ENCODE measurements at regions not wholly inside any gene's neighbourhood (a gene's known extent, or its start where the extent isn't known, plus 50 kb on each side); places are given as distances from the start of the nearest gene placed in this dataset.

DNA sequence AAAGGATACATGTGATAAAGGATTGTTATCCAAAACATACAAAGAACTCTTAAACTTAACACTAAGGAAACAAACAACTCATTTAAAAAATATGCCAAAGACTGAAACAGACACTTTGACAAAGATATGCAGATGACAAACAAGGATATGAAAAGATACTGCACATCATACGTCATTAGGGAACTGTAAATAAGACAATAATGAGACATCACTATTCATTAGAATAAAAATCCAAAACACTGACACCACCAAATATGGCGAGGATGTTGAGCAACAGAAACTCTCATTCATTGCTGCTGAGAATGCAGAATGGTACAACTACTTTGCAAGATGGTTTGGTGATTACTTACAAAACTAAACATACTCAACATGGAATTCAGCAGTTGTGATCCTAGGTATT, 156.5 kb upstream of the FOXA2 start:
- DNase-seq (no peak), ATAC-seq (ENCODE audit: poor library complexity) (no peak)
- H3K9me3 ChIP-seq (ENCODE audit: control insufficient read depth in 1 of 2, insufficient read depth in 1 of 2, low read length in 2 of 2) = no peaks in the 10 kb centered on the region
- no peaks in the 10 kb centered on the region for H3K27me3 ChIP-seq (ENCODE audit: control insufficient read depth in 1 of 2, insufficient read depth in 2 of 2, low read length in 2 of 2)
- no peaks in the 10 kb centered on the region for H3K4me1 ChIP-seq (ENCODE audit: insufficient read depth, low read length)
- Mint-ChIP-seq H3K4me3 (no peak overlapping the region), H3K27me3 (peaks cover 4% of the 10 kb centered on the region), H3K4me1 (ENCODE audit: low read depth) (no peaks in the 10 kb centered on the region), H3K27ac (no peak overlapping the region), H3K9me3 (no peaks in the 10 kb centered on the region), H3K36me3 (ENCODE audit: low read depth) (no peaks in the 10 kb centered on the region)
- no peaks in the 10 kb centered on the region for H3K36me3 ChIP-seq (ENCODE audit: insufficient read depth, low read length)
- intact Hi-C loops (cut with DNase I, micrococcal nuclease) = no loop called here
- no peak overlapping the region for H3K4me3 ChIP-seq (ENCODE audit: low read length)
- ChIA-PET POLR2A (no interaction called here), CTCF (no interaction called here)
- TF ChIP-seq, protein P1, sequence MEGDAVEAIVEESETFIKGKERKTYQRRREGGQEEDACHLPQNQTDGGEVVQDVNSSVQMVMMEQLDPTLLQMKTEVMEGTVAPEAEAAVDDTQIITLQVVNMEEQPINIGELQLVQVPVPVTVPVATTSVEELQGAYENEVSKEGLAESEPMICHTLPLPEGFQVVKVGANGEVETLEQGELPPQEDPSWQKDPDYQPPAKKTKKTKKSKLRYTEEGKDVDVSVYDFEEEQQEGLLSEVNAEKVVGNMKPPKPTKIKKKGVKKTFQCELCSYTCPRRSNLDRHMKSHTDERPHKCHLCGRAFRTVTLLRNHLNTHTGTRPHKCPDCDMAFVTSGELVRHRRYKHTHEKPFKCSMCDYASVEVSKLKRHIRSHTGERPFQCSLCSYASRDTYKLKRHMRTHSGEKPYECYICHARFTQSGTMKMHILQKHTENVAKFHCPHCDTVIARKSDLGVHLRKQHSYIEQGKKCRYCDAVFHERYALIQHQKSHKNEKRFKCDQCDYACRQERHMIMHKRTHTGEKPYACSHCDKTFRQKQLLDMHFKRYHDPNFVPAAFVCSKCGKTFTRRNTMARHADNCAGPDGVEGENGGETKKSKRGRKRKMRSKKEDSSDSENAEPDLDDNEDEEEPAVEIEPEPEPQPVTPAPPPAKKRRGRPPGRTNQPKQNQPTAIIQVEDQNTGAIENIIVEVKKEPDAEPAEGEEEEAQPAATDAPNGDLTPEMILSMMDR (IDR thresholded peaks at IDR 0.05) = no peak
- no peak overlapping the region for H3K27ac ChIP-seq (ENCODE audit: low read depth in 1 of 2, low read length in 2 of 2)

DNA sequence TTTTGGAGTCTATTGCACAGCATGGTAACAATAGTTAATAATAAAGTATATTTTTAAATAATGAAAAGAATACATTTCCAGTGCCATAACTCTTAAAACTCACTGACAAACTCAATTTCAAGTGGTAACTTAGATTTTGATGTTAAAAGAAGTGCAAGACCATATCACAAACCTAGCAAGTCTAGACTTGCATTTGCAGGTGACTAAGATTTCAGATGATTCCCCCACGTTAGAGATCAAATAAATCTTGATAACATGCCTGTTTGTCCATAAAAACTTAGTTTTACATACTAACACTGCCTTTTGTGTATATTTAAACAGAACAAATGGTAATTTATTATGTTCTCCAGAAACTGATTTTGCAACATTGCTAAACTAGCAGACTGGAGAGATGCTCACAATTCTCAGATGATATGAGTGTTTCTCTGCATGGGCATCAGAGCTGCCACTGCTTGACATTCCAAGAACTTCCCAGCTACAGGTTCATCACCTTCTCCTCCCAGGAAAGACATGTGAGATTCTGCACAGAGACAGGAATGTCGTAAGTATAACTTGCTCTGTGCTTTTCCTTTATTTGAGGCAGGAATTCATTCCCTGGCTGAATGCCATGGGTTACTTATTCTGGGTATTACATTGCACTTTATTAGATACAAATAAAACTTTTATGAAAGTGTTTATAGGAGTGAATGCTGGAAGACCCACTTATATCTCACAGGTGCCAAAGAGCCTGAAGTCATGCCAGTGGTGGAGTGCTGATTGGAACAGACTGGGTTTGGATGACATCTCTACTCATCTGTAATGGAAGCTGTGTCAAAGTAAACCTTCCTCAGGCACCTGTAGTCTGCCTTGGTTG, 160.2 kb upstream of the FOXA2 start:
- TF ChIP-seq, protein P1 (IDR thresholded peaks at IDR 0.05) = no peak
- POLR2A ChIA-PET = no interaction called here
- CTCF ChIA-PET = no interaction called here

DNA sequence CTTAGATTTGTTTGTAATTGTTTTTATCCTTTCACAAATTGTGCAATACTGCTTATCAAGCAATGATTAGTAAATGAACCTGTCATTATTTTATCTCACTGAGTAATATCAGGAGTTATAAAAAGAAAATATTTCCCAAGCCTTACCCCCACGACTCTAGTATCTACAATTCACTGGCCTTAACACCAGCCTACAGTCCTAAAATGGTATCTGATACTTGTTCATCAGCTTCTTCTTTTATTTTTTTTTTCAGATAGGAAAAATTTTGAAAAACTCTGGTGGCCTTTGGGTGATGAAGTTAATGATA, 160.8 kb upstream of the FOXA2 start:
- ATAC-seq (ENCODE audit: poor library complexity) (no peak), DNase-seq (no peak)
- ChIA-PET CTCF (no interaction called here), POLR2A (no interaction called here)
- H3K36me3 Mint-ChIP-seq (ENCODE audit: low read depth) = no peaks in the 10 kb centered on the region
- H3K27me3 Mint-ChIP-seq = peaks cover 5% of the 10 kb centered on the region
- H3K4me3 ChIP-seq (ENCODE audit: low read length) = no peak overlapping the region
- no peaks in the 10 kb centered on the region for H3K36me3 ChIP-seq (ENCODE audit: insufficient read depth, low read length)
- TF ChIP-seq, protein P1 (IDR thresholded peaks at IDR 0.05) = no peak
- no peaks in the 10 kb centered on the region for H3K27me3 ChIP-seq (ENCODE audit: control insufficient read depth in 1 of 2, insufficient read depth in 2 of 2, low read length in 2 of 2)
- H3K9me3 ChIP-seq (ENCODE audit: control insufficient read depth in 1 of 2, insufficient read depth in 1 of 2, low read length in 2 of 2) = peaks cover 0 to 12% of the 10 kb centered on the region in 2 experiments
- peaks cover 3% of the 10 kb centered on the region for H3K9me3 Mint-ChIP-seq
- no peak overlapping the region for H3K27ac Mint-ChIP-seq
- no peaks in the 10 kb centered on the region for H3K4me1 ChIP-seq (ENCODE audit: insufficient read depth, low read length)
- H3K4me3 Mint-ChIP-seq = no peak overlapping the region
- intact Hi-C loops (cut with DNase I, micrococcal nuclease) = no loop called here
- no peaks in the 10 kb centered on the region for H3K4me1 Mint-ChIP-seq (ENCODE audit: low read depth)
- H3K27ac ChIP-seq (ENCODE audit: low read depth in 1 of 2, low read length in 2 of 2) = no peak overlapping the region

More for the DNA sequence above, 160.2 kb upstream of the FOXA2 start:
- intact Hi-C loops (cut with DNase I, micrococcal nuclease) = no loop called here
- H3K36me3 Mint-ChIP-seq (ENCODE audit: low read depth) = no peaks in the 10 kb centered on the region
- peaks cover 0 to 12% of the 10 kb centered on the region in 2 experiments for H3K9me3 ChIP-seq (ENCODE audit: control insufficient read depth in 1 of 2, insufficient read depth in 1 of 2, low read length in 2 of 2)
- H3K4me3 Mint-ChIP-seq = no peak overlapping the region
- ATAC-seq (ENCODE audit: poor library complexity) (no peak), DNase-seq (no peak)
- H3K4me3 ChIP-seq (ENCODE audit: low read length) = no peak overlapping the region
- H3K4me1 ChIP-seq (ENCODE audit: insufficient read depth, low read length) = no peaks in the 10 kb centered on the region
- no peaks in the 10 kb centered on the region for H3K36me3 ChIP-seq (ENCODE audit: insufficient read depth, low read length)
- H3K4me1 Mint-ChIP-seq (ENCODE audit: low read depth) = no peaks in the 10 kb centered on the region
- no peaks in the 10 kb centered on the region for H3K27me3 ChIP-seq (ENCODE audit: control insufficient read depth in 1 of 2, insufficient read depth in 2 of 2, low read length in 2 of 2)
- H3K27ac ChIP-seq (ENCODE audit: low read depth in 1 of 2, low read length in 2 of 2) = no peak overlapping the region
- no peak overlapping the region for H3K27ac Mint-ChIP-seq
- peaks cover 3% of the 10 kb centered on the region for H3K9me3 Mint-ChIP-seq
- H3K27me3 Mint-ChIP-seq = peaks cover 5% of the 10 kb centered on the region

Data from CD4-positive, alpha-beta T cell (primary cell).